Prostate gland (tissue), 2 donors: ENCODE measurements at regions not wholly inside any gene's neighbourhood (a gene's known extent, or its start where the extent isn't known, plus 50 kb on each side); places are given as distances from the start of the nearest gene placed in this dataset.

Source experiments
- POLR2A ChIP-seq: fragments of 450-650 bp; IDR thresholded peaks from one replicate; pipeline ENCODE4 v1.6.1; 2016; ENCODE audit warnings: antibody characterized with exemption, mild to moderate bottlenecking
- POLR2AphosphoS5 ChIP-seq: sonication (generic); formaldehyde crosslinking; IDR thresholded peaks from one replicate; pipeline ENCODE4 v1.6.1; 2017; ENCODE audit warnings: antibody characterized with exemption
- TF ChIP-seq, protein P1 (sequence below), 4 experiments: fragments of 200-600 bp in 2 of 4; fragments of 450-650 bp in 2 of 4; sonication (generic) in 2 of 4; IDR thresholded peaks; 1 replicate in 3 of 4; 2 replicates in 1 of 4; pipeline ENCODE4 v1.5.1; 2016 to 2019; ENCODE audit warnings: antibody characterized with exemption in 4 of 4, mild to moderate bottlenecking in 2 of 4, moderate library complexity in 2 of 4

DNA sequence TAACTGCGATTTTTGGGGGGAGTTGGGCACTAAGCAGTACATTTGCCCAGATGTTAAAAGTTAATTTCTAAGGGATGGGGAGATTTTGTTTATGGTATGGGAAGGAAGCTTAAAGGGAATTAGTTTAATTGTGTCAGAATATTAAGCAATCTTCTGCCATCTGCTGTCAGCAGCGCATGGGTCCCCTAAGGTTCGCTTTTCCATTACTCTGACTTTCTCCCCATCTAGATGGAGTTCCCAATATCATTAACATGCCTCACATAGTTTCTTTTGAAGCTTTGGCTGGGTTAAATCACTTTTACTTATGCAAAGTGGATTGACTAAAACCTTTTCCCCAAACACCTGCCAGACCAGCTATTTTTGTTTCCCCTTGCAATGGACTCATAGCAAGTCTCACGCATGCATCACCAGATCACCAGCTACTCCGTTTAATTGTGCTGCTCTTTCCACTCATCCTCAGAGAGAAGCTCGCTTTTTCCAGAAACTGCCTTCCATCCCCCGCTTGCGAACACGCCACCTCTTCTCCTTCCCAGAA, 172.7 kb downstream of the FAT3 start:
- TF ChIP-seq, protein P1, sequence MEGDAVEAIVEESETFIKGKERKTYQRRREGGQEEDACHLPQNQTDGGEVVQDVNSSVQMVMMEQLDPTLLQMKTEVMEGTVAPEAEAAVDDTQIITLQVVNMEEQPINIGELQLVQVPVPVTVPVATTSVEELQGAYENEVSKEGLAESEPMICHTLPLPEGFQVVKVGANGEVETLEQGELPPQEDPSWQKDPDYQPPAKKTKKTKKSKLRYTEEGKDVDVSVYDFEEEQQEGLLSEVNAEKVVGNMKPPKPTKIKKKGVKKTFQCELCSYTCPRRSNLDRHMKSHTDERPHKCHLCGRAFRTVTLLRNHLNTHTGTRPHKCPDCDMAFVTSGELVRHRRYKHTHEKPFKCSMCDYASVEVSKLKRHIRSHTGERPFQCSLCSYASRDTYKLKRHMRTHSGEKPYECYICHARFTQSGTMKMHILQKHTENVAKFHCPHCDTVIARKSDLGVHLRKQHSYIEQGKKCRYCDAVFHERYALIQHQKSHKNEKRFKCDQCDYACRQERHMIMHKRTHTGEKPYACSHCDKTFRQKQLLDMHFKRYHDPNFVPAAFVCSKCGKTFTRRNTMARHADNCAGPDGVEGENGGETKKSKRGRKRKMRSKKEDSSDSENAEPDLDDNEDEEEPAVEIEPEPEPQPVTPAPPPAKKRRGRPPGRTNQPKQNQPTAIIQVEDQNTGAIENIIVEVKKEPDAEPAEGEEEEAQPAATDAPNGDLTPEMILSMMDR (IDR thresholded peaks at IDR 0.05): no peak
- TF ChIP-seq POLR2A (no peak), POLR2AphosphoS5 (no peak)
